PC-3 (cell line): ENCODE measurements at regions not wholly inside any gene's neighbourhood (a gene's known extent, or its start where the extent isn't known, plus 50 kb on each side); places are given as distances from the start of the nearest gene placed in this dataset.

Experiments used
- EZH2phosphoT487 ChIP-seq: fragments of 300-600 bp; sonication (generic); IDR thresholded peaks from 2 replicates; pipeline ENCODE4 v1.6.1; 2018; ENCODE audit warnings: mild to moderate bottlenecking, antibody characterized with exemption, low read length, borderline replicate concordance
- TF ChIP-seq, protein P1 (sequence below): fragments of 300-600 bp; sonication (generic); conservative IDR thresholded peaks from 2 replicates; pipeline ENCODE4 v1.5.1; 2017; ENCODE audit warnings: antibody characterized with exemption, low read depth, mild to moderate bottlenecking, low read length

DNA sequence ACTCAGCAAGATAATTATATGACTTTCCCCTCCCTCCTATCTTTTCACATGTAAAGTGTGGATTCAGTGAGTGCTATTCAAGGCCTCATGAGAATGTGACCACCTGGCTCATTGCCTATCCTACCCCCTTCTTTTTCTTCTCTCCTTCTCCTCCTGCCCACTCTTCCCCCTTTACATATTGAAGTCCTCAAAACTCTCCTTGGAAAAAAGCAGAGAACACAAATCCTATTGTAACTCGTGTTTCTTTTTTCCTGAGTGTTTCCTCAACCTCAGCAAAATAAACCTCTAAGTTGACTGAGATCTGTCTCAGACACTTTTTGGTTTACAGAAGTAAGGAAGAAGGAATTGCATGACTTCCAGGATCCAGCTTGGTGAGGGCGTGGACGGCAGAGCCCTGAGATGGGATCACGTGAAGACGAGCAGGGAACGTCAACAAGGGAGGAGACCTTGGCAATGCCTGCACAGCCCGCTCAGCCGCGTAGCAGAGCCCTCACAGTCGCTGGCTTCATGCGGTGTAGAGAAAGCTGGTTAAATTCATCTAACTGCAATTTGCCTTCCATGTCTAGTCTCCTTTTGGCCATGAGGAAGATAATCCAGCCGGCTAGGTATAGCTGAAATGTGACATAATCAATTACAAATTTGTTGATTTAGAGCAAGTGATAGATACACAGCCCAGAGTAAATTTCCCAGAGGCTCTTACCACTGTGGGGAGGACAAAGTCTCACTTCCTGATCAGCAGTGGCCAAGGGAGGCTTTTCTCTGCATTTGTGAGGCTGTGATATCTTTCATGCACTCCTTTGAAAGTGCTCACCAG, 75.7 kb downstream of the LYZL2 start:
- TF ChIP-seq, protein P1, sequence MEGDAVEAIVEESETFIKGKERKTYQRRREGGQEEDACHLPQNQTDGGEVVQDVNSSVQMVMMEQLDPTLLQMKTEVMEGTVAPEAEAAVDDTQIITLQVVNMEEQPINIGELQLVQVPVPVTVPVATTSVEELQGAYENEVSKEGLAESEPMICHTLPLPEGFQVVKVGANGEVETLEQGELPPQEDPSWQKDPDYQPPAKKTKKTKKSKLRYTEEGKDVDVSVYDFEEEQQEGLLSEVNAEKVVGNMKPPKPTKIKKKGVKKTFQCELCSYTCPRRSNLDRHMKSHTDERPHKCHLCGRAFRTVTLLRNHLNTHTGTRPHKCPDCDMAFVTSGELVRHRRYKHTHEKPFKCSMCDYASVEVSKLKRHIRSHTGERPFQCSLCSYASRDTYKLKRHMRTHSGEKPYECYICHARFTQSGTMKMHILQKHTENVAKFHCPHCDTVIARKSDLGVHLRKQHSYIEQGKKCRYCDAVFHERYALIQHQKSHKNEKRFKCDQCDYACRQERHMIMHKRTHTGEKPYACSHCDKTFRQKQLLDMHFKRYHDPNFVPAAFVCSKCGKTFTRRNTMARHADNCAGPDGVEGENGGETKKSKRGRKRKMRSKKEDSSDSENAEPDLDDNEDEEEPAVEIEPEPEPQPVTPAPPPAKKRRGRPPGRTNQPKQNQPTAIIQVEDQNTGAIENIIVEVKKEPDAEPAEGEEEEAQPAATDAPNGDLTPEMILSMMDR, result no peak
- no peak for TF ChIP-seq EZH2phosphoT487
